ENCODE measurements at regions not wholly inside any gene's neighbourhood (a gene's known extent, or its start where the extent isn't known, plus 50 kb on each side); places are given as distances from the start of the nearest gene placed in this dataset.

- H3K27me3 ChIP-seq (ENCODE audit: control insufficient read depth, insufficient read depth, low read length): no peaks in the 10 kb centered on the region
- Mint-ChIP-seq H3K4me3 (no peak overlapping the region), H3K27me3 (no peaks in the 10 kb centered on the region), H3K4me1 (no peaks in the 10 kb centered on the region), H3K9me3 (peaks cover 0 to 23% (median 0%) of the 10 kb centered on the region in 7 donors), H3K36me3 (no peaks in the 10 kb centered on the region), H3K27ac (no peak overlapping the region)
- H3K4me3 ChIP-seq (ENCODE audit: low read depth, low read length): no peak overlapping the region
- H3K4me1 ChIP-seq (ENCODE audit: control insufficient read depth, insufficient read depth, low read length, poor library complexity, severe bottlenecking): no peaks in the 10 kb centered on the region
- H3K36me3 ChIP-seq (ENCODE audit: control insufficient read depth, insufficient read depth, low read length): no peaks in the 10 kb centered on the region
- no peak for ATAC-seq (ENCODE audit: low read depth in 2 of 2)
- H3K9me3 ChIP-seq (ENCODE audit: control insufficient read depth in 2 of 2, low read length in 2 of 2): peaks cover 0 to 7% of the 10 kb centered on the region in 2 experiments
- DNase-seq: no peak
- H3K27ac ChIP-seq (ENCODE audit: insufficient read depth, low read length, poor library complexity, severe bottlenecking): no peak overlapping the region
These were observed 990.9 kb upstream of the CNTN5 start for GRCh38 chr11:98029832-98030231.

GRCh38 chr11:98036810-98037209, 983.9 kb upstream of the CNTN5 start:
- Histone ChIP-seq H3K36me3 (ENCODE audit: control insufficient read depth, insufficient read depth, low read length) (no peaks in the 10 kb centered on the region), H3K27me3 (ENCODE audit: control insufficient read depth, insufficient read depth, low read length) (no peaks in the 10 kb centered on the region), H3K27ac (ENCODE audit: insufficient read depth, low read length, poor library complexity, severe bottlenecking) (no peak overlapping the region), H3K4me3 (ENCODE audit: low read depth, low read length) (no peak overlapping the region), H3K9me3 (ENCODE audit: control insufficient read depth in 2 of 2, low read length in 2 of 2) (peaks cover 0 to 7% of the 10 kb centered on the region in 2 experiments), H3K4me1 (ENCODE audit: control insufficient read depth, insufficient read depth, low read length, poor library complexity, severe bottlenecking) (no peaks in the 10 kb centered on the region)
- no peaks in the 10 kb centered on the region for H3K36me3 Mint-ChIP-seq
- DNase-seq (no peak), ATAC-seq (ENCODE audit: low read depth in 2 of 2) (no peak)
- no peak overlapping the region for H3K27ac Mint-ChIP-seq
- H3K9me3 Mint-ChIP-seq: peaks cover 2 to 41% (median 6%) of the 10 kb centered on the region in 7 donors
- H3K4me3 Mint-ChIP-seq: no peak overlapping the region
- no peaks in the 10 kb centered on the region for H3K27me3 Mint-ChIP-seq
- no peaks in the 10 kb centered on the region for H3K4me1 Mint-ChIP-seq

- H3K9me3 Mint-ChIP-seq: peaks cover 2 to 26% (median 9%) of the 10 kb centered on the region in 7 donors
- H3K4me1 Mint-ChIP-seq: no peaks in the 10 kb centered on the region
- Histone ChIP-seq H3K4me3 (ENCODE audit: low read depth, low read length) (no peak overlapping the region), H3K27me3 (ENCODE audit: control insufficient read depth, insufficient read depth, low read length) (no peaks in the 10 kb centered on the region), H3K27ac (ENCODE audit: insufficient read depth, low read length, poor library complexity, severe bottlenecking) (no peak overlapping the region), H3K9me3 (ENCODE audit: control insufficient read depth in 2 of 2, low read length in 2 of 2) (peaks cover 0 to 4% of the 10 kb centered on the region in 2 experiments), H3K36me3 (ENCODE audit: control insufficient read depth, insufficient read depth, low read length) (no peaks in the 10 kb centered on the region), H3K4me1 (ENCODE audit: control insufficient read depth, insufficient read depth, low read length, poor library complexity, severe bottlenecking) (no peaks in the 10 kb centered on the region)
- H3K4me3 Mint-ChIP-seq: no peak overlapping the region
- no peaks in the 10 kb centered on the region for H3K36me3 Mint-ChIP-seq
- no peak for ATAC-seq (ENCODE audit: low read depth in 2 of 2)
- no peaks in the 10 kb centered on the region for H3K27me3 Mint-ChIP-seq
- DNase-seq: no peak
- no peak overlapping the region for H3K27ac Mint-ChIP-seq
These were observed 980.5 kb upstream of the CNTN5 start for GRCh38 chr11:98040061-98040808.

- Histone ChIP-seq H3K9me3 (ENCODE audit: control insufficient read depth in 2 of 2, low read length in 2 of 2) (peaks cover 0 to 9% of the 10 kb centered on the region in 2 experiments), H3K36me3 (ENCODE audit: control insufficient read depth, insufficient read depth, low read length) (no peaks in the 10 kb centered on the region), H3K4me1 (ENCODE audit: control insufficient read depth, insufficient read depth, low read length, poor library complexity, severe bottlenecking) (no peaks in the 10 kb centered on the region), H3K4me3 (ENCODE audit: low read depth, low read length) (no peak overlapping the region), H3K27me3 (ENCODE audit: control insufficient read depth, insufficient read depth, low read length) (no peaks in the 10 kb centered on the region), H3K27ac (ENCODE audit: insufficient read depth, low read length, poor library complexity, severe bottlenecking) (no peak overlapping the region)
- peaks cover 4 to 16% (median 12%) of the 10 kb centered on the region in 7 donors for H3K9me3 Mint-ChIP-seq
- no peak overlapping the region for H3K4me3 Mint-ChIP-seq
- no peak for DNase-seq
- no peaks in the 10 kb centered on the region for H3K36me3 Mint-ChIP-seq
- no peaks in the 10 kb centered on the region for H3K4me1 Mint-ChIP-seq
- H3K27ac Mint-ChIP-seq: no peak overlapping the region
- ATAC-seq (ENCODE audit: low read depth in 2 of 2): no peak
- no peaks in the 10 kb centered on the region for H3K27me3 Mint-ChIP-seq
These were observed 973.1 kb upstream of the CNTN5 start for GRCh38 chr11:98047647-98048046.

- no peak overlapping the region for H3K27ac Mint-ChIP-seq
- ATAC-seq (ENCODE audit: low read depth in 2 of 2): no peak
- Histone ChIP-seq H3K4me3 (ENCODE audit: low read depth, low read length) (no peak overlapping the region), H3K36me3 (ENCODE audit: control insufficient read depth, insufficient read depth, low read length) (no peaks in the 10 kb centered on the region), H3K27ac (ENCODE audit: insufficient read depth, low read length, poor library complexity, severe bottlenecking) (no peak overlapping the region), H3K9me3 (ENCODE audit: control insufficient read depth in 2 of 2, low read length in 2 of 2) (no peaks in the 10 kb centered on the region), H3K27me3 (ENCODE audit: control insufficient read depth, insufficient read depth, low read length) (no peaks in the 10 kb centered on the region), H3K4me1 (ENCODE audit: control insufficient read depth, insufficient read depth, low read length, poor library complexity, severe bottlenecking) (no peaks in the 10 kb centered on the region)
- peaks cover 0 to 17% (median 3%) of the 10 kb centered on the region in 7 donors for H3K9me3 Mint-ChIP-seq
- H3K4me3 Mint-ChIP-seq: no peak overlapping the region
- H3K4me1 Mint-ChIP-seq: no peaks in the 10 kb centered on the region
- H3K27me3 Mint-ChIP-seq: no peaks in the 10 kb centered on the region
- no peaks in the 10 kb centered on the region for H3K36me3 Mint-ChIP-seq
- DNase-seq: no peak
These were observed 966.9 kb upstream of the CNTN5 start for GRCh38 chr11:98053851-98054250.

GRCh38 chr11:98056945-98057344, 963.8 kb upstream of the CNTN5 start:
- H3K9me3 Mint-ChIP-seq: peaks cover 0 to 9% (median 4%) of the 10 kb centered on the region in 7 donors
- Histone ChIP-seq H3K4me3 (ENCODE audit: low read depth, low read length) (no peak overlapping the region), H3K27ac (ENCODE audit: insufficient read depth, low read length, poor library complexity, severe bottlenecking) (no peak overlapping the region), H3K36me3 (ENCODE audit: control insufficient read depth, insufficient read depth, low read length) (no peaks in the 10 kb centered on the region), H3K27me3 (ENCODE audit: control insufficient read depth, insufficient read depth, low read length) (no peaks in the 10 kb centered on the region), H3K9me3 (ENCODE audit: control insufficient read depth in 2 of 2, low read length in 2 of 2) (no peaks in the 10 kb centered on the region), H3K4me1 (ENCODE audit: control insufficient read depth, insufficient read depth, low read length, poor library complexity, severe bottlenecking) (no peaks in the 10 kb centered on the region)
- no peaks in the 10 kb centered on the region for H3K36me3 Mint-ChIP-seq
- no peak overlapping the region for H3K27ac Mint-ChIP-seq
- H3K4me1 Mint-ChIP-seq: no peaks in the 10 kb centered on the region
- DNase-seq (no peak), ATAC-seq (ENCODE audit: low read depth in 2 of 2) (no peak)
- H3K27me3 Mint-ChIP-seq: no peaks in the 10 kb centered on the region
- H3K4me3 Mint-ChIP-seq: no peak overlapping the region

GRCh38 chr11:98059488-98059887, 961.3 kb upstream of the CNTN5 start:
- H3K9me3 ChIP-seq (ENCODE audit: control insufficient read depth in 2 of 2, low read length in 2 of 2): no peaks in the 10 kb centered on the region
- no peak overlapping the region for H3K4me3 Mint-ChIP-seq
- no peak overlapping the region for H3K27ac ChIP-seq (ENCODE audit: insufficient read depth, low read length, poor library complexity, severe bottlenecking)
- no peak overlapping the region for H3K4me3 ChIP-seq (ENCODE audit: low read depth, low read length)
- H3K27me3 Mint-ChIP-seq: no peaks in the 10 kb centered on the region
- H3K4me1 Mint-ChIP-seq: peaks cover 0 to 4% (median 0%) of the 10 kb centered on the region in 4 donors
- H3K27me3 ChIP-seq (ENCODE audit: control insufficient read depth, insufficient read depth, low read length): no peaks in the 10 kb centered on the region
- H3K9me3 Mint-ChIP-seq: peaks cover 0 to 10% (median 4%) of the 10 kb centered on the region in 7 donors
- ATAC-seq (ENCODE audit: low read depth in 2 of 2): no peak
- no peaks in the 10 kb centered on the region for H3K4me1 ChIP-seq (ENCODE audit: control insufficient read depth, insufficient read depth, low read length, poor library complexity, severe bottlenecking)
- no peak overlapping the region for H3K27ac Mint-ChIP-seq
- DNase-seq: no peak
- H3K36me3 ChIP-seq (ENCODE audit: control insufficient read depth, insufficient read depth, low read length): no peaks in the 10 kb centered on the region
- no peaks in the 10 kb centered on the region for H3K36me3 Mint-ChIP-seq

GRCh38 chr11:98060759-98061158, 960.0 kb upstream of the CNTN5 start:
- Mint-ChIP-seq H3K36me3 (no peaks in the 10 kb centered on the region), H3K4me3 (no peak overlapping the region), H3K9me3 (peaks cover 0 to 10% (median 5%) of the 10 kb centered on the region in 7 donors), H3K4me1 (peaks cover 0 to 4% (median 0%) of the 10 kb centered on the region in 4 donors), H3K27ac (no peak overlapping the region), H3K27me3 (no peaks in the 10 kb centered on the region)
- Histone ChIP-seq H3K4me3 (ENCODE audit: low read depth, low read length) (no peak overlapping the region), H3K9me3 (ENCODE audit: control insufficient read depth in 2 of 2, low read length in 2 of 2) (no peaks in the 10 kb centered on the region), H3K4me1 (ENCODE audit: control insufficient read depth, insufficient read depth, low read length, poor library complexity, severe bottlenecking) (no peaks in the 10 kb centered on the region), H3K27me3 (ENCODE audit: control insufficient read depth, insufficient read depth, low read length) (no peaks in the 10 kb centered on the region), H3K36me3 (ENCODE audit: control insufficient read depth, insufficient read depth, low read length) (no peaks in the 10 kb centered on the region), H3K27ac (ENCODE audit: insufficient read depth, low read length, poor library complexity, severe bottlenecking) (no peak overlapping the region)
- no peak for ATAC-seq (ENCODE audit: low read depth in 2 of 2)
- no peak for DNase-seq
